Stimulated activated CD8-positive, alpha-beta memory T cell treated with anti-CD3 and anti-CD28 coated beads, Interleukin-12 subunit alpha, Interleukin-12 subunit beta, amount 100 ng/mL, for 4 hours (primary cell): ENCODE measurements at regions not wholly inside any gene's neighbourhood (a gene's known extent, or its start where the extent isn't known, plus 50 kb on each side); places are given as distances from the start of the nearest gene placed in this dataset.
"Not testable (repeated sequence)": the region's sequence is repeated elsewhere in the genome, so short reads cannot be mapped to it uniquely, and the experiment has no call there.

Experiments
- DNase-seq: peaks from one replicate; pipeline ENCODE4 v3.0.0-alpha.2; 2020; ENCODE audit warnings: low read depth

- no peak for DNase-seq
These were observed 177.1 kb downstream of the DMAC1 start for GRCh38 chr9:7622481-7622880.

GRCh38 chr9:7615344-7615743 is 184.2 kb downstream of the DMAC1 start:
- no peak for DNase-seq

GRCh38 chr9:7613931-7614330 is 185.6 kb downstream of the DMAC1 start:
- no peak for DNase-seq

GRCh38 chr9:7608261-7608660 is 191.3 kb downstream of the DMAC1 start:
- no peak for DNase-seq

- DNase-seq: no peak
These were observed 192.2 kb downstream of the DMAC1 start for GRCh38 chr9:7607421-7607820.

GRCh38 chr9:7606591-7606990 is 193.0 kb downstream of the DMAC1 start:
- no peak for DNase-seq

- no peak for DNase-seq
These were observed 197.8 kb downstream of the DMAC1 start for GRCh38 chr9:7601739-7602138.

GRCh38 chr9:7597716-7598115 is 201.9 kb downstream of the DMAC1 start:
- DNase-seq: no peak

- no peak for DNase-seq
These were observed 207.0 kb downstream of the DMAC1 start for GRCh38 chr9:7592321-7593316.

- DNase-seq: no peak
These were observed 208.1 kb downstream of the DMAC1 start for GRCh38 chr9:7591501-7591900.

GRCh38 chr9:7580568-7580967 is 219.0 kb downstream of the DMAC1 start:
- DNase-seq: no peak

GRCh38 chr9:7579351-7579750 is 220.2 kb downstream of the DMAC1 start:
- DNase-seq: no peak

- no peak for DNase-seq
These were observed 220.6 kb downstream of the DMAC1 start for GRCh38 chr9:7578951-7579350.

GRCh38 chr9:7570107-7570720 is 229.4 kb downstream of the DMAC1 start:
- peak; percentile 17 for DNase-seq

GRCh38 chr9:7567687-7568086 is 231.9 kb downstream of the DMAC1 start:
- DNase-seq: no peak

- DNase-seq: no peak
These were observed 238.0 kb downstream of the DMAC1 start for GRCh38 chr9:7561527-7562080.

GRCh38 chr9:7560669-7561305 is 238.8 kb downstream of the DMAC1 start:
- DNase-seq: no peak

GRCh38 chr9:7554699-7555098 is 244.9 kb downstream of the DMAC1 start:
- no peak for DNase-seq

GRCh38 chr9:7552706-7553105 is 246.9 kb downstream of the DMAC1 start:
- not testable (repeated sequence) for DNase-seq

- no peak for DNase-seq
These were observed 250.3 kb downstream of the DMAC1 start for GRCh38 chr9:7549249-7549648.

GRCh38 chr9:7546261-7546660 is 253.3 kb downstream of the DMAC1 start:
- DNase-seq: no peak

GRCh38 chr9:7545371-7546165 is 254.0 kb downstream of the DMAC1 start:
- no peak for DNase-seq
